Activated CD8-positive, alpha-beta memory T cell treated with anti-CD3 and anti-CD28 coated beads for 48 hours (primary cell): ENCODE measurements at regions not wholly inside any gene's neighbourhood (a gene's known extent, or its start where the extent isn't known, plus 50 kb on each side); places are given as distances from the start of the nearest gene placed in this dataset.

ENCODE experiments used
- DNase-seq, 3 experiments: peaks; one replicate each; pipeline ENCODE4 v3.0.0-alpha.2; 2020; ENCODE audit warnings: low read depth in 2 of 3, low spot score in 2 of 3

DNA sequence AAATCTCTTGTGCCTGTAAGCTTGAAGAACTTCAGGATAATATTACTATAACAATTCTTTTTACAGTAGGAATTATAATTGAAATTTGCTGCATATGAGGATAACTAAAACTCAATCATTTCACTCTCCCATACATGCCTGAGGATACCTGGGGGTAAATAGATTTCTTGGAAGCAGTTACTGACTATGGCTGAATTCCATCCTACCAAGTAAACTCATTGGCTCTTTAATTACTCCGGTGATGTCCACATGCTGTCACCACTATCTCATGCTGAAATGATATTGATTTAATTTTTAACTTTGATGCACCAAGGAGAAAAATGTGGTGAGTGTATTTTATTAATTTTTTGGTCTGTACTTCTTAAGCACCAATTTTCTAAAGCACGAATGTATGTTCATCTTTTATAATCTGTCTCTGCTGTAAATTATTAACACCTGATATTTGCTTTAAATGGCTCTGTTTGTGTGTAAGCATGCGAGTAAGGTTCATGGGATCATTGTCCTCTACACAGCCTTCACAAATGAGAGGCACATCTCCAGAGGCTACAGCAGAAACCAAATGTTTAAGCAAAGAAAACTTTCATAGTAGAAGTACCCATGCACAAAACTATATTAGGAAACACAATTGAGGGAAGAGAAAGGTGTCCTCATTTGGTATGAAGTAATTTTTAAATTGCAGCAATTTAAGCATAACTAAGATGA, 164.2 kb upstream of the POU3F2 start:
- no peak for DNase-seq

DNA sequence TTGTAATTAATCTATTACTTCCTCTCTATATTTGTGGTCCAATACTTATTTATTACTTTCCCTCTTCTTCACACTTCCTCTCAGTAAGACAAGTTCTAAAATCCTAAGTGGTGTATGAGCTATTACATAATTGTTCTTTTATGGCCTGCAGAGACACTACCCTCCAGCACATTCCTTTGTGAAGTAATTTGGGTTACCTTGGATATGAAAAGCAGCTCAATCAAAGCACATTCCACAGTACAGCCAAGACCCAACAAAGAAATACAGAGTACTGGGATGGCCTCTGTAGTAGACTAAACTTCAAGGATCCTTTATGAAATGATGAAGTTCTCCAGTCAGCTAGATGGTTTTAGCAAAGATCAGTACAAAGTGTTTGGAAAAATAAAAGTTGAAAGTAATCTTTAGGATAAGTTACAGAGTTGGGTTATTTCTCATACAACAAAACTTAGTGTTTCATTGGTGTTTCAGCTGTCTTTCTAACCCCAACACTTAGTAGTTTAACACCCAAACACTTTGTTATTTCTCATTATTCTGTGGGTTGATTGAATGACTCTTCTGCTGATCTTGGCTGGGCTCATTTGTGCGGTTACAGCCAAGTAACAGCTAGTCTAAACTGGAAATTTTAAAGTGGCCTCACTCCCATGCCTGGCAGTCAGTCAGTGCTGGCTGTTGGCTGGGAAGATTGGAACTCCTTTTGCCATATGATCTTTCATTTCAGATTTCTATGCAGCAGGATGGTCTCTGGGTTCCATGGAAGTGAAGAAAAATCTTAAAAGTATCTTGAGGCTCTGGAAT, 161.5 kb upstream of the POU3F2 start:
- no peak for DNase-seq

DNA sequence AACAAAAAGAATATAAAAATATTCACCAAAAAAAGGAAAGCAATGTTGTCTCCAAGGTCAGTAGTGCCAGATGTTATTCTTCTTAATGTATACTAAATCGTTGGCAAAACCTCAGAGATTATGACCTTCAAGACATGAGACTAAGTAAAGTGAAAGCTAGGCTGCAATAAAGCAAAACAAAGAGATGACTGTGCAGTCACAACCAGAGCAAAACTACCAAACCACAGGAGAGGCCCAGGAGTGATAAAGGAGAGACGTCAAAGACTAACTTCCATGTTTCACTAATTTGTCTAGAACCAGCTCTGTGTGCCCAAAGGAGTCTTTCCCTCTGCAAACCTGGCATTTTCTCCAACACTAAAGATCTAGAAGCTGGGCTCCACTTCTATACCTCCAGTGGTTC, 155.9 kb upstream of the POU3F2 start:
- DNase-seq = no peak

DNA sequence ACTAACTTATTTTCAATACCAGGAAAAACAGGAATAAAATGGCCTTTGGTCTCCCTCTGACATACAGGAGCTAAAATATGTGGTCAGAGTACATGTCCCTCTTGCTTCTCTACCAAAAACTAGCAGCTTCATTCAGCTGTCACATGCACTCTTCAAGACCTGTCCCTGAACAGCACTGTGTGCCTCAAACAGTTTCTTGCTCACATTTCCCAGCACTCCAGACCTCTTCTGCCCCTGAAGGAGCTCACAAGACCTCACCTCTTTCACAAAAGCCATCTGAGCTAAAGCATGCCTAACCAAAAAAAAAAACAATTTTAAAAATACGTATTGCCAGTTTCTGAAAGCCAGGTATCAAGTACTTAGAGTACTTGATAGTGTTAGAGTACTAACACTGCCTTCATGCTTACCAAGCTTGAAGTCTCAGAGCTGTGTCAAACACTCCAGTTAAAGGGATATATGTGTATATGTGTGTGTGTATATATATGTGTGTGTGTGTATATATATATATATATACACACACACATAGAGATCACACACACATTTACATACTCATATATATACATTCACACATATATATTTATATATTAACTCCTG, 148.3 kb upstream of the POU3F2 start:
- no peak for DNase-seq

DNA sequence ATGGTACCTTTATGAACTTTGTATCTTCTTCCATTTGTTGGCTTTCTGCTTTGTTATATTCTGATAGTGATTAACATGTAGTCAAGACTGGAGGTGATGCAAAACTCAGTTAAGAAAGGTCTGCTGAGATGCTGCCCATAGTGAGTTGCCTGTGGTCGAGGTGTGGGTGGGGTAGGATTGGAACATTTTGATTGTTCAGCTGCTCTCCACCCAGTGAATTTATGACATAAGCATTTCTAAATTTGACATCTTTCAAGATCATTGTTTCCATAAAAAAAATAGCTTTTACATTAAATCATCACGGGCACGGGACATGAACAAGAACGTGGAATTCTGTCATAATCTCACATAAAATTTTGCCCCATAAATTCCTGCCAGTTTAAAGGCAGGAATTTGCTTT, 146.6 kb upstream of the POU3F2 start:
- DNase-seq = no peak

DNA sequence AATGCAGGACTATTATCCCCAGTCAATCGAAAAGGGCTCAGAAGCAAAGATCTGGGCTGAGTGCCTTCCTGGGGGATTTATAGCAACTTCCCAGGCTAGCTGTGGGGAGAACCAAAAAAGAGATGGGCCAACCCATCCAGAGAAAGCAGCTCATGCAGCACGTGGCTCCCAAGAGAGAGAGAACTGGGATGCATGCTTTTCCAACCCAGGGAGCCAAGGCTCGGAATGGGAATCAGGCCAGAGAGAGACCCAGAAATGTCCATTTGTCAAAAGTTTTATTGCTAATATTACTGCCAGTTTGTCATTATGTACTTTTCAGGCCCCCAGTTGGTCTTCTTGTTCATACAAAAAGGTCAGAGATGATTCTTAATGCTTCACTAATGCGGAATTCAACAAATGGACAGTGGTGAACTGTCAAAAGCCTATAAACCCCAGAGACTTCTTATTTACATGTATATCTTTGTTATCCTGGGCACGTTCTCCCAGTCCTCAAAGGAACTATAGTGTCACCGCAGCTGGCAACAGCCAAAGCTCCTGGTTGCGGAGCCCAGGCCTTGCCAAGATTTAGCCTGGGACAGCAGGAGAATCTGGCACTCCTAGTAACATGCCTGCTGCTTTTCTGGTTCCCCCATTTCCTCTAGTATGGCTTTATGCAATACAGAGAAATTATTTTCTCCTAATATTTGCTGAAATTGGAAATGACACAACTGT, 139.1 kb upstream of the POU3F2 start:
- DNase-seq = no peak

DNA sequence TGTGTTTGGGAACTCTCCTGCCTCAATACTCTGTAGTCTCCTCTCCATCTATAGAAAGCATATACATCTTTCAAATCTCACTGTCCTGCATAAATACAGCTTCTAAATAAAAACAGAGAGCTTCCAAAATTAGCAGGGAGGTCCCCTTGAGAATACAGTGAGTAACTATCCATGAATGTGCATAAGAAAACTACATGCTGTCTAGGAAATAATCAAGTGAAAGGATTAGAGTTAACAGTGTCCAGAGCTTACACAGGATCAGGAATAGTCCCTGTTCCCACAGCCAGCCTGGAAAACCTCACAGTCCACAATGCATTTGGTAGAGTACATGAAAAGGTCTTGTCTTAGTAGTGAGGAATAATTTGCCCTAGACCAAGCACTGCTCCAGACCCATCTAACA, 123.0 kb upstream of the POU3F2 start:
- DNase-seq = no peak

DNA sequence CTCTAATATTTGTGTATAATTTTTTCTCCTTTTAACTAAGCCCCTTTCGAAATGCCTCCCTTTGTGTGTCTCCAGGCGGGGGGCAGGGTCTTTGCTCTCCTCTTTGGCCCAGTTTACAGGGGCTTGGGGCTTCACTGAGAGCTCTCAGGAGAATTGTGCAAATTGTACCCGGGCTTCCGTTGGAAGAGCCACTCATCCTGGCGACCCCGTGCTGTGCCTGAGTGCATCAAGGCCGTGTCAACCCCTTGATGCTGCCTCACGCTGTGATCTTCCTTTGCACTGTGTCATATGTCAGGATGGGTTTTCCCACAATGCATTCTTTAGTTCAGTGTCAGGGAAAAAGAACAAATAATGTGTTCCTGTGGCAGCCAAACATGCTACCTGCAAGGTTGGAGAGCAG, 118.0 kb upstream of the POU3F2 start:
- DNase-seq = no peak

DNA sequence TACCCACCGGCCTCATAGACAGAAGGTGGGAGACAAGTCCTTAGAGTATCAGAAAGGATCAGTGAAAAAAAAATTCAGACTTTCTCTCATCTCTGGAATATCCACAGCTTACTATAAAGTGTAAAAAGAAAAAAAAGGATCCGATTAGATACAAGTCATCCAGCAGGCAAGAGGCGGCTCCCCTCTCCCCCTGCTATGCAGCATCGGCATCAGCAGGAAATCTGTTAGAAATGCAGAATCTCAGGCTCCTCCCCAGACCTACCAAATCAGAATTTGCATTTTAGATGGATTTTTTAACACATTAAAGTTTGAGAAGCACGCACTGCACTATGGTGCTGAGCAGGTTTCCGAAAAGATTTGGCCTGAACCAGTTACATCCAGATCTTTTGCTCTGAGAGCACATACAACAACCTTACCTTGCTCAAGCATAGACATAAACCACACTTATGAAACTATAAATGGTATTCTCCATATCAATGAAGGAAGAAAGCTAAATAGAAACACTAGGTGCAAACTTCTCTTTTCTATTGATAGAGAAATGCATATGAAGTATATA, 117.0 kb upstream of the POU3F2 start:
- no peak for DNase-seq

DNA sequence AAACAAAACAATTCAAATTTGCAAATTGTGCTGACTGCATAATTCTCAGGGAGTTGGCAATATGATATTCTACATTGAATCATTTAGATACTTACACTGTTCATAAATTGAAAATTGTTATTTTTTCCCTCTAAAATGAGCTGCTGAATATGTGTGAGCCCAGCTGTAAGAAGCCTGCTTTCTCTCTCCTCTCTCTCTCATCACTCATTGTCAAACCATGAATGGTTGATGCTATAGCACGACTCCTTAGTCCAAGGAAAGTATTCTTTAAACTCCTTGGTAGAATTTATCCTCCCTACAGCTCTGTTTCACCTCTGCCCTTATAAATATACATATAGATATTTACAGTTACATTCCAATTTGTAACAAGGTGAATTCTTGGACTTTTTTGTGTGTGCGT, 116.4 kb upstream of the POU3F2 start:
- DNase-seq = no peak

DNA sequence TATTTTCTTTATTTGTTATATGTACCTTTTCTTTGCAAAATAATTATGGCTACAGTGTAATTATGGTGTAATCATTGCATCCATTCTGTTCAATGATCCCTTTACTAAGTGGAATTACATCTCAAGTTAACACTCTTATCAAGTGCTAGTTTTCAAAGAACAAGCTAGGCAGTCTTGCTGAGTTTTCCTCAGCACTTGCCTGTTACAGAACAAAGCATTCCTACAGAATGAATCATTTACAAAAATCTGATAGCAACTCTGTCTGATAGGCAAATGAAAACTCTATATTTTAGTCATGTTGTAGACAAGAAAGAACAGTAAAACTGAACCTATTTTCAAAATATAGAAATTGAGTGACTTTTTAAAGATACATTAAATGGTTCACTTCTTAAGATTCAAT, 109.8 kb upstream of the POU3F2 start:
- DNase-seq = no peak

DNA sequence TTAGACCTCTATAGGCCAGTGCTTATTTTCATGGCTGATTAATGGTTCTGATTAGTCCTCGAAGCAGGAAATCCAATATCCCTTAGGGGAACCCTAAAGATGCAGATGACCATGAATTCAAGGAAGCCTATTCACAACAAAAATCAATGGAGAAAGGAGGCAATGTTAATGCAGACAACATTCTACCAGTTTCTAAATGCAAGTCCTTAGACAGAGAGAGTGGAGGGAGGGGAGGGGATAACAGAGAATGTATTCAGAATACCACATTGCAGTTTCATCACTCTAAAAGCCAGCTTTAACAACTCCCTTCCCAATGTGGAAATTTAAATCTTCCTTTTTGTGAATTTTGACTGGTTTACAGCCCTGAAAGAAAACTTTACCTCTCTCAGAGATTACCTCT, 87.1 kb upstream of the POU3F2 start:
- no peak for DNase-seq

DNA sequence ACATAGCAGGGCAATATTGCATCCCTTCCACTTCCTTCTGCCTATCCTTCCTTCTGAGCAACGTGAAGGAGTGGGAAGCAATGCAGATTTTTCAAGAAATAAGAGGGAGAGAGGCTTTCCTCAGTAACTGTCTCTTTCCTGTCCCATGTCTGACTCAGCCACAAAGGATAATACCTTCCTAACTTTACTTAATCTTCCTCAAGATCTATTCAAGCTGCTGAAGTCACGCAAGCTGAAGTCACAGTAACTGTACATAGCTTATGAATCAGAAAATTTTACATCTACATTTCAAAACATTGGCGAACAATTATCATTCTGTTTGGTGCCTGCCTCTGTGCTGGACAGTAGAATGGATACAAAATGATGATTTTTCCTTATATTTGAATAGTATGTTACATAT, 86.4 kb upstream of the POU3F2 start:
- no peak for DNase-seq

DNA sequence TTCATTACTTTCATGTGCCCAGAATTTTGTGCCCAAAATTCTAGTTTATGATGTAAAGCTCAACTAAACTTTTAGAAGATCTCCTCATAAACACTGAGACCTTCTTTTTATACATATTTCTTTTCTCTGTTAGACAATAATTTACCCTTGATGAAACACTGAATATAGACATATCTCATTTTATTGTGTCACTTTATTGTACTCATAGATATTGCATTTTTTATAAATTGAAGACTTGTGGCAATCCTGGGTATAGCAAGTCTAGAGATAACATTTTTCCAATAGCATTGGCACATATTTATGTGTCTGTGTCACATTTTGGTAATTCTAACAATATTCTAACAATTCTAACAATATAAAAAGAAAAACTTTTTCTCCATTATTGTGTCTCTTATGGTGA, 74.9 kb upstream of the POU3F2 start:
- no peak for DNase-seq

DNA sequence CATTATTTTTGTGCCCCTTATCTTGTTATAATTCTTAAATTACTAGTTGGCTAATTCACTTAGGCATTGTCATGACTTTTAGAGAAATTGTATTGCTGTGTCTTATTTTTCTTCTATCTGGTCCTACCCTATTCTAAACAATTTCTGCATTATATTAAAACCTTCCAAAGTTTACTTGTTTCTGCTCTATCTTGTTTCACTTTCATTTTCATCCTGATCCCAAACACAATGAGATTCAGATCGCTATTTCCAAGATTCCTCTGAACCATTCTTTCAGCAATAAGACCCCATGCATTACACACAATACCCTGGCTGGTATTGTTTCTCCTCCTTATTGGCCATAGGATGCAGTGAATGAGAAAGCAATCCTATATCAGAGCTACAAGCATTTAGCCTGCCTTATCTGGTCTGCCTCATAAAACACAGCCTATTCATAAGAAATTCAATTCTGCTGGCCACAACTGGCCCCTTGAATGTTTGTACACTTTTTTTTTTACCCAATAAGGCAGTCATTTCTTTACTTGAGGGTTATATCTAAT, 69.9 kb upstream of the POU3F2 start:
- DNase-seq = no peak

DNA sequence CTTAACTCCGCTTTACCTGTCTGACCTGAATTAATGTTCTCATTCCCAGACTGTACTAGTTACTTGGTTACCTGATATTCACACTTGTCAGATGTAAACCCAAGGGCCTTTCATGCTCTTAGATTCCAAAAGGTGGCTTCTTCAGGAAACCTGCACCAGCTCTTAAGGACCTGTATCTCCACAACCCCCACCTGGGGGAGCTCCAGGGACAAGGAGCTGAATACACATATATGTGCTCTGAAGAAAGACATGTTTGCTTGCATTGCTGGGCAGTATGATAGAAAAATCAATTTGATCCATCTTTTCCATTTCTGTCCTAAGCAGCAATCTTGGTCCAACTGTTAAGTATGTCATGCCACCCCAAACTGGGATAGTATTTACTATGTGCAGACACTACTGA, 64.8 kb upstream of the POU3F2 start:
- DNase-seq = no peak

DNA sequence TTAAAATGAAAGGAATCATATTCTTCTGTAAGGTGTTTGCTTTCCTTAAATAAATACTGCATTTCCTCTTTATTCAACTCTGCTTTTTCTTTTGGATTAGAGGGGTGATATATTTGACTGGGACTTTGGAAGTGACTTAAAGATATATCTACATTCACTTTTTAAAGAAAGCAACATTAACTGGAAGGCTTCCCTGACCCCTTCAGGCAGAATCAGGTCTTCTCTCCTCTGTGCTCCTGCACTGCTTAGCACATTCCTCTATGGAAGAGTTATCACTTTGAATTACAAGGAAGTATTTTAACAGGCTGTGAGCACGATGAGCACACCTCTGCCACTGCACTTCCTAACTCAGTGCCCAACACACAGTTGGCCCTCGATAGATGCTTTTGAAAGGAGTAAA, 59.2 kb upstream of the POU3F2 start:
- no peak for DNase-seq

DNA sequence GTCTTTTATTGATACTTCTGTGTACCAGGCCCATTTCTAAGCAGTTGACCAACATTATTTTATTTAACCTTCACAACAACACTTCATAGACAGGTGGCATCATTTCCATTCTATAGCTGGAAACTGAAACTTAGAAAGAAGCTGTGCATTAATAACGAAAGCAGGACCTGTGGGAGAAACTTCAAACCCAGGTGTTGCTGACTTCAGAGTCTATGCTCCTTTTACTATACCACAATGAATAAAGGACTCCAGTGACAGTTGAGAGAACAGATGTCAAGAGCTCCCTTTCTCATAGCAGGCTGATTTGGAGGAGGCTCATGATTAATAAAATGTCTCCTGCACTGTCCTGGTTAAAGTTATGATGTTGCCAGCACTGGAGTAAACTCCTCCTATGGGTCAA, 56.6 kb upstream of the POU3F2 start:
- no peak for DNase-seq

DNA sequence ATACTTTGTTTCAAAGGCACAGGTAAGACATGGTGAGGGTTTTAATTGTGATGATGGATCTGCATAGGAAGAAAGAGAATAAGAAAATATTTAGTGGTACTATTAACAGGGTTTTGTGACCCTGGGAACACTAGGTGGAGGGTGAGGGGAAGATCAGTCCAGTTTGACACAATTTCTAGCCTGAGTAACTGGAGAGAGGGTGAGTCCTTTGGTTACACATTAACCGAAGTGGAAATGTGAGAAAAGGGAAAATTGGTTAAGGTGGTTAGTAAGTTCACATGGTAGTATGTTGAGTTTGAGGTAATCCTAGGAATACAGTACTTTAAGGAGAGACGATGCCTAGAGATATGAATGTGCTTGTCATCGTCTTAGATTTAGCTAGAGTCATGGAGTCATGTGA, 54.8 kb upstream of the POU3F2 start:
- DNase-seq = no peak

DNA sequence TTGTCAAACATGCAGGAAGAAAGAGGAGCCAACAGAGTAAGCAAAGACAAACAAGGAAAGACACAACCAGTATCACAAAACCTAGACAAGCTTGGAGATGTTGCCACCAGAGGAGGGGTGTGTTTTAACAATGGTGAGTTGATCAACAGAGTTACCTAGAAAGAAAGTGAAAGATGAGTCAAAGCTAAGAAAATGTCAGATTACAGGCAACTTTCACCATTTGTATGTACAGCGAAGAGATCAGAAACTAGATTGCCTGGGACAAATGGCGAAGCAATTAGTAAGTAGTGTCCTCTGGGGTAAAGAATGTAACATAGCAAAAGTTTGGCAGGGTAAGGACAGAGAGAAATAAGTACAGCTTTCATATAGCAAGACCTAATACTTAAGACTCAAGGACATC, 51.6 kb upstream of the POU3F2 start:
- DNase-seq = no peak

DNA sequence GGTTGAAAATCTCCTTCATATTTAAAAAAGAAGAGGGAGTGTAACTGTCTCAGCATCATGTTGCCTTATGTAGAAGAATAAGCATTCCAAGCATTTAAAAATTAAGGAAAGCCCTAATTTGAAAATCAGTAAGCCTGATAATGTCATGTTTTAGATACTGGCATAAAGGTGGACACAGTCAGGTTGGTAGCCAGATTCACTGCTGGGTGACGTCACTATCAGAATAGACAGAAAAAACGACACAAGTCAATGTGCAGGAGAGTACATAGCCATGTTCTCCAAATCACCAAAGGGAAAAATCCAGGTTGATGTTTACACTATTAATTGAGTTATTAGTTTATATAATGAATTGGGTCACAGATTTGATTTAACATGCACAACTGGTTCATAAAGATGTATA, 50.8 kb upstream of the POU3F2 start:
- DNase-seq = no peak
